Stomach (tissue), 4 donors: ENCODE measurements at regions not wholly inside any gene's neighbourhood (a gene's known extent, or its start where the extent isn't known, plus 50 kb on each side); places are given as distances from the start of the nearest gene placed in this dataset.

ENCODE experiments used
- CTCF ChIP-seq, 7 experiments: fragments of 450-650 bp in 4 of 7; fragments of 200-600 bp in 3 of 7; sonication (generic) in 3 of 7; IDR thresholded peaks; one replicate each; pipeline ENCODE4 v1.5.1; 2016 to 2019; ENCODE audit warnings: antibody characterized with exemption in 7 of 7, control low read depth in 2 of 7, mild to moderate bottlenecking in 1 of 7
- POLR2A ChIP-seq, 4 donors: fragments of 450-650 bp; IDR thresholded peaks; one replicate each; pipeline ENCODE4 v1.6.1; 2016; ENCODE audit warnings: antibody characterized with exemption in 4 of 4, control low read depth in 2 of 4, mild to moderate bottlenecking in 1 of 4, moderate library complexity in 1 of 4

- no peak for TF ChIP-seq CTCF (IDR thresholded peaks at IDR 0.05)
- no peak for TF ChIP-seq POLR2A (IDR thresholded peaks at IDR 0.05)
Measured at GRCh38 chr1:232307296-232308017, 322.5 kb downstream of the SIPA1L2 start.
